Suprapubic skin (tissue), 4 donors: ENCODE measurements at regions not wholly inside any gene's neighbourhood (a gene's known extent, or its start where the extent isn't known, plus 50 kb on each side); places are given as distances from the start of the nearest gene placed in this dataset.

Experiments
- DNase-seq, 2 donors: peaks; one replicate each; pipeline ENCODE4 v3.0.0-alpha.2; 2019; ENCODE audit warnings: low spot score in 2 of 2
- H3K27ac ChIP-seq: fragments of 200-600 bp; sonication (generic); one replicate; pipeline ENCODE4 v1.5.1; 2019
- H3K27me3 ChIP-seq: fragments of 200-600 bp; sonication (generic); one replicate; pipeline ENCODE4 v1.5.1; 2019
- H3K36me3 ChIP-seq: fragments of 200-600 bp; sonication (generic); one replicate; pipeline ENCODE4 v1.5.1; 2019
- H3K4me1 ChIP-seq: fragments of 200-600 bp; sonication (generic); one replicate; pipeline ENCODE4 v1.5.1; 2019
- H3K4me3 ChIP-seq: fragments of 200-600 bp; sonication (generic); one replicate; pipeline ENCODE4 v1.5.1; 2019; ENCODE audit warnings: mild to moderate bottlenecking
- H3K9me3 ChIP-seq: fragments of 200-600 bp; sonication (generic); one replicate; pipeline ENCODE4 v1.5.1; 2019
- CTCF ChIP-seq, 2 donors: fragments of 200-600 bp in 1 of 2; fragments of 450-650 bp in 1 of 2; sonication (generic) in 1 of 2; IDR thresholded peaks; one replicate each; pipeline ENCODE4 v1.5.1; 2016 to 2019; ENCODE audit warnings: antibody characterized with exemption in 2 of 2, mild to moderate bottlenecking in 1 of 2, moderate library complexity in 1 of 2
- EP300 ChIP-seq: sonication (generic); formaldehyde crosslinking; IDR thresholded peaks from one replicate; pipeline ENCODE4 v1.6.1; 2017; ENCODE audit warnings: antibody characterized with exemption
- POLR2A ChIP-seq, 2 donors: fragments of 450-650 bp; IDR thresholded peaks; one replicate each; pipeline ENCODE4 v1.6.1; 2017; ENCODE audit warnings: antibody characterized with exemption in 2 of 2, mild to moderate bottlenecking in 2 of 2, moderate library complexity in 2 of 2
- POLR2AphosphoS5 ChIP-seq, 3 donors: sonication (generic); formaldehyde crosslinking; IDR thresholded peaks; one replicate each; pipeline ENCODE4 v1.6.1; 2017; ENCODE audit warnings: antibody characterized with exemption in 3 of 3
- WGBS: methylation state at CpG from one replicate; pipeline ENCODE4 v1.1.5; 2018; 5-methylcytosine and 5-hydroxymethylcytosine counted together

- H3K27ac ChIP-seq = no peak overlapping the region
- 52% methylated on average over 3 of the region's 3 CpGs for WGBS
- no peak overlapping the region for H3K4me3 ChIP-seq
- H3K27me3 ChIP-seq = no peaks in the 10 kb centered on the region
- H3K4me1 ChIP-seq = peaks cover 3% of the 10 kb centered on the region
- no peak for DNase-seq
- H3K36me3 ChIP-seq = no peaks in the 10 kb centered on the region
- no peaks in the 10 kb centered on the region for H3K9me3 ChIP-seq
- TF ChIP-seq EP300 (no peak), POLR2AphosphoS5 (IDR thresholded peaks at IDR 0.05) (no peak), CTCF (IDR thresholded peaks at IDR 0.05) (no peak), POLR2A (IDR thresholded peaks at IDR 0.05) (no peak)
Measured at GRCh38 chr12:89775986-89776365, 67.3 kb upstream of the ATP2B1 start.

GRCh38 chr12:89775063-89775985, 66.7 kb upstream of the ATP2B1 start:
- Histone ChIP-seq H3K27me3 (no peaks in the 10 kb centered on the region), H3K4me3 (no peak overlapping the region), H3K4me1 (peaks cover 3% of the 10 kb centered on the region), H3K9me3 (no peaks in the 10 kb centered on the region), H3K36me3 (no peaks in the 10 kb centered on the region), H3K27ac (no peak overlapping the region)
- DNase-seq = no peak
- TF ChIP-seq CTCF (IDR thresholded peaks at IDR 0.05) (no peak), POLR2A (IDR thresholded peaks at IDR 0.05) (no peak), POLR2AphosphoS5 (IDR thresholded peaks at IDR 0.05) (no peak), EP300 (no peak)
- WGBS = 46% methylated on average over 6 of the region's 6 CpGs

DNA sequence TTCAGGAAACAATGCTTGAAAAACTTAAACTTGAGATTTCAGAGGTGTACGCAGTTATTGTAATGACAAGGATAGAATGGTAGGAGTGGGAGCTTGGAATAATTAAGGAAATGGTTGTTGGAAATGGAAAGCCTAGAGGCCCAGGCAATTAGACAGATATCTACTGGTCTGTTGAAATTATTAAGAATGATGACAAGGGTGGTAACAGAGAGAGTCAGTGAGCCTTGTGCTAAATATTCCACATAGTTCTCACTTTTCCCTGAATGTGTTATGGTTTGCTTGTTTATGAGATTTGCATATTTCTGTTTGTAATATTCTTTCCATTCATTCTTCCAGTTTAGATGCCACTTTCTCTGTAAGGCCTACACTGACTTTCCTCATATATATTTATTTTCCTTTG, 66.0 kb upstream of the ATP2B1 start:
- Histone ChIP-seq H3K4me1 (peaks cover 3% of the 10 kb centered on the region), H3K27me3 (no peaks in the 10 kb centered on the region), H3K36me3 (no peaks in the 10 kb centered on the region), H3K27ac (no peak overlapping the region), H3K4me3 (no peak overlapping the region), H3K9me3 (no peaks in the 10 kb centered on the region)
- no peak for DNase-seq
- WGBS = 100% methylated on average over 1 of the region's 1 CpG
- TF ChIP-seq EP300 (no peak), POLR2A (IDR thresholded peaks at IDR 0.05) (no peak), POLR2AphosphoS5 (IDR thresholded peaks at IDR 0.05) (no peak), CTCF (IDR thresholded peaks at IDR 0.05) (no peak)

DNA sequence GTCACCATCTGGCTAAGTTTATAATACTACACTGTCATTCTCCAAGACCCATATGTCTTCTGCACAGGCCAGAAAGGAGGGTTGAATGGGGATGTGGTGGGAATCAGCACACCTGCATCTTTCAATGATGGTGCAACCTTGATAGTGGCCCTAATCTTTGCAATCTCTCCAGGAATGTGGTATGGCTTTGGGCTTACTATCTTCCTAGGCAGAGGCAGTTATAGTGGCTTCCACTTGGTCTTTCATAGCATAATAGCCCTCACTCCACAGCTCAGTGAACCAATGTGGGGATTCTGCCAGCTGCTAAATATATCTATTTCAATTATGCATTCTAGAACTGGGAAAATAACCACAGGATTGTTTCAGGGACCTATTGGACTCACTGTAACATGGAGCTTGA, 61.8 kb upstream of the ATP2B1 start:
- TF ChIP-seq POLR2AphosphoS5 (IDR thresholded peaks at IDR 0.05) (no peak), CTCF (IDR thresholded peaks at IDR 0.05) (no peak)
- H3K36me3 ChIP-seq = no peaks in the 10 kb centered on the region
- no peaks in the 10 kb centered on the region for H3K9me3 ChIP-seq
- H3K27me3 ChIP-seq = no peaks in the 10 kb centered on the region
- no peak overlapping the region for H3K4me3 ChIP-seq
- no peak for DNase-seq
- peaks cover 2% of the 10 kb centered on the region for H3K4me1 ChIP-seq
- H3K27ac ChIP-seq = no peak overlapping the region

DNA sequence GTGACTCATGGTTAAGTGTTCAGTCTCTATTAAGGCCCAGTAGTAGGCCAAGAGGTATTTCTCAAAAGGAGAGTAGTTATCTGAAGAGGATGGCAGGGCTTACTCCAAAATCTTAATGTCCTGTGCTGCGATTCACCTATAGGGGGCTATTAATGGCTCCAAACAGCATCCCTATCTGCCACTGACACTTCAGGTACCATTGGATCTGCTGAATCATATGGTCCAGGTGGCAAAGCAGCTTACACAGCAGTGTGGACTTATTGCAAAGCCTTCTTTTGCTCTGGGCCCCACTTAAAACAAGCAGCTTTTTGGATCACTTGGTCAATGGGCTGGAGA, 60.8 kb upstream of the ATP2B1 start:
- Histone ChIP-seq H3K27me3 (no peaks in the 10 kb centered on the region), H3K36me3 (no peaks in the 10 kb centered on the region), H3K9me3 (no peaks in the 10 kb centered on the region), H3K4me3 (no peak overlapping the region), H3K4me1 (no peaks in the 10 kb centered on the region), H3K27ac (no peak overlapping the region)
- no peak for TF ChIP-seq POLR2AphosphoS5 (IDR thresholded peaks at IDR 0.05)
- TF ChIP-seq EP300 = no peak
- no peak for TF ChIP-seq CTCF (IDR thresholded peaks at IDR 0.05)
- no peak for TF ChIP-seq POLR2A (IDR thresholded peaks at IDR 0.05)
- 77% methylated on average over 1 of the region's 1 CpG for WGBS
- no peak for DNase-seq
